SW480 (cell line): ENCODE measurements at regions not wholly inside any gene's neighbourhood (a gene's known extent, or its start where the extent isn't known, plus 50 kb on each side); places are given as distances from the start of the nearest gene placed in this dataset.

ENCODE experiments used
- DNase-seq: peaks from one replicate; pipeline ENCODE4 v3.0.0-alpha.2; 2016; ENCODE audit warnings: low spot score

DNA sequence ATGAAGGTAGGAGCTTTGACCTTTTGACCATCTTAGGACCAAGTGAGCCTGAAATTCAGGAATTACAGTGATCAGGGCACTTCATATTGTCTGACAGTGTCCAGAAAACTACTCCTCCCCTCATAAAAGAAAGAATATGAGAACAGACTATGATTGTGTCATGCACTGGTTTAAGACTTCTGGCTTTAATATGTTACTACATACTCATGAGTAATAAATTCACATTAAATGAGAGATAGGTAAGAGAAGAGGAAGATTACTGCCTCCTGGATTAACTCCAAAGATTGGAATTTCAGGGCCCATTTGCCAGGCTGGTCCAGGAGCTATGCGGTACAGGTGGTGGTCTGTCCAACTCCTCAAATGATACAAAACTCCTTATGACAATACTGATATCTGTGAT lies 213.5 kb upstream of the ADRA1B start:
- no peak for DNase-seq

DNA sequence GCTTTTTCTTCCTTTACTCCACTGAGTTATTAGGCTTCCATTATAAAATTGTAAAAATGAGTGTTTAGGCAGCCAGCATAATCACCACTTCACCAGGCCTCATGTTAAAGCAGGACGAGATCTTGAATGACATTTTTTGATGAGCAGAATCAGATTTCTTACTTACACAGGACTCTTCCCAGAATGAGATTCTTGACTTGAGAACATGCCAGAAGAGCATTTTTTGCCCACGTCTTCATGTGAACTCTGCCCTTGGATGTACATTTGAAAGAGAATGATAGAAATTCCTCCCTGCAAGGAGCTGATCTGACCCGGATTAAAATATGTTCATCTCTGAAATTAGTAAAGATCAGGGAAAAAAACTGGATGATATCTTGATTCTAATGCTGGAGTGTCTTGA lies 212.1 kb upstream of the ADRA1B start:
- no peak for DNase-seq

DNA sequence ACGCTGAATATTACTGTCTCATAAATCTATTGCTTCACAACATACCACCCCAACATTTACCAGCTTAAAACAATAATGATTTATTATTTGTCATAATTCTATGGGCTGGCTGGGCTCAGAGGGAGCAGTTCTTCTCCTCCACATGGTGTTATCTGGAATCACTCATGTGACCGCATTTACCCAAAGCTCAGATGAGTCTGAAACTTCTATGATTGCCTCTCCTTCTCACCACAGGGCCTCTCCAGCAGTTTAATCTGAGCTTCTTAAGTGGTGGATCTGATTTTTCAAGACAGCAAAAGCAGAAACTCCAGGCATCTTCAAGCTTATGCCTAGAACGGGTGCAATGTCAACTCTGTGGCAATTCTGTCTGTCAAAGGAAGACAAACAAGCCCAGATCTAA lies 210.3 kb upstream of the ADRA1B start:
- DNase-seq, result no peak

DNA sequence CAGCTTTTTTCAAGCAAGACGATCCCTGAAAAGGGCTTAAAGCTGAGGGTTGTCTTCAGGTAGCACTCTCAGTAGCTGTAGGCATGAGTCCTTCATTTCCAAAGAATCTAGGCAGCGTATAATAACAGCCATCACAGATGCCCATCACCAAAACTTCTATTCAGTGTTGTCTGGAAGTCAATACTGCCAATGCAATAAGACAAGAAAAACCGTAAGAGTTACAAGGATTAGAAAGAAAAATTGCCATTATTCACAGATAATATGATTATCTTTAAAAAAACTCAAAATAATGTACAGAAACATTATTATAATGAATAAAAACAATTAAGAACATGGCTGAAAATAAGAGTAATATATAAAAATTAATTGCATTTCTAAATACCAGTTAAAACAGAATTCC lies 208.2 kb upstream of the ADRA1B start:
- no peak for DNase-seq

DNA sequence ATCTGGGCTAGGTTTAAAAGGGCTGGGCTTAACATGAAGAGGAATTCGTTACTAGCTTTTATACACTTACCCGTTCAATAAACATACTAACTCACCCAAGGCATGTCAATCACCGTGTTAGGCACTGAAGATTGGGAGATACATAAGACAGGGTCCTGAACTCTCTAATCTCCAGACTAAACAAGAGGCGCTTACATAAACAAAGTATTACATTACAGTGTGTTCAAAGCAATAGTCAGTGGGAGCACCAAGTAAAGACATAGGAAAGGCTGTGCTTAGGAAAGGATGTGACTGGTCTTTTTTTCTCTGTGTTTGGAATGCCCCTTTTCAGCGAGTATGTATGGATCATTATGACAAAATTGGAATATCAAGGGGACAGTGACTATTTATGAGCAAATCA lies 203.6 kb upstream of the ADRA1B start:
- no peak for DNase-seq

DNA sequence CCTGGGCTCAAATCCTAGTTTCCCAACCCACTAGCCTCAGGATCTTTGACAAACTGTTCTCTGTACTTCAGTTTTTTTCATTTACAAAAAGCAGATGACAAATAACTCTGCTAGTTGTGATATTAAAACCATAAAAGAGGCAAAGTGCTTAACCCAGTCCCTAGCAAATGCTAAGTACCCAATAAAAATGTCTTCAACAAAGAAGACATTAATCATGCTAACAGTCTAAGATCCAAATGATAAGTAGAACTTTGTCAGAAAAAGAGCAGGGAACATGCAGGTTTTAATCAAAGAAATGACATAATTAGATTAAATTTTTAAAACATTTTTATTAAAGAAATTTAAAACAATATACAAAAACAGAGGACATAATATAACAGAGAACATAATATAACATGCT lies 203.0 kb upstream of the ADRA1B start:
- no peak for DNase-seq

DNA sequence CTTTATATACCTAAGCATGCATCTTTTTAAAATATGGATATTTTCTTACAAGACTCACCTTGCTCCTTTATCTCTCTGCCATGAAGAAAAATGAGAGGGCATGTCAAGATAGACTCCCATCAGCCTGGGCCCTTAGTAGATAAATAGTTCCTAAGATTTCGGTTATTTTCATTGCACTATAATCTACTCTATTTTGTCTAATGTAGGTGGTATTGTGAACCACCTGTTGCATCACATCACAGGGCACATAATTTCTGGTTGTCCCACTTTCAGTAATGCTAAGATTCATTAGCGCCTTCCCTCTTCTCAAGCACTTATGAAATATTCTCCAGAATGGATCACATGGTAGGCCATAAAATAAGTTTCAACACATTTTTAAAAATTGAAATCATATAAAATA lies 202.5 kb upstream of the ADRA1B start:
- DNase-seq, result no peak

DNA sequence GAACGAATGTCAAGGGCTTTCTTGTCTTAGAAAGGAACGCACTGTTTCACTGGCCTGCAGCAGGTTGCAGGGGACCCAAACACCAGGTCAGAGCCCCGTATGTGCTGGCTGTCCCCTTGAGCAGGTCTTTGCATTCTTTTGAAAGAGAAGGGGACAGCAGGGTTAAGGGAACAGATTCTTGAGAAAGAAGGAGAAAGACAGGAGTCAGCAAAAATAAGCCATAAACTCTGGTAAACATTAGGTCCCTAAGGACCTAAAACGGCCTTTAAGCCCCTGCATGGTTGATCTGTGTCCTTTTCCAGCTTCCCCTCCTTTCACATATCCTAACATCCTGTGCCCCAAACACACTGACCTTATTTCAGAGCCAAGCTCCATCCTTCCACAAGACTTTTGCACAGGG lies 190.8 kb upstream of the ADRA1B start:
- no peak for DNase-seq

DNA sequence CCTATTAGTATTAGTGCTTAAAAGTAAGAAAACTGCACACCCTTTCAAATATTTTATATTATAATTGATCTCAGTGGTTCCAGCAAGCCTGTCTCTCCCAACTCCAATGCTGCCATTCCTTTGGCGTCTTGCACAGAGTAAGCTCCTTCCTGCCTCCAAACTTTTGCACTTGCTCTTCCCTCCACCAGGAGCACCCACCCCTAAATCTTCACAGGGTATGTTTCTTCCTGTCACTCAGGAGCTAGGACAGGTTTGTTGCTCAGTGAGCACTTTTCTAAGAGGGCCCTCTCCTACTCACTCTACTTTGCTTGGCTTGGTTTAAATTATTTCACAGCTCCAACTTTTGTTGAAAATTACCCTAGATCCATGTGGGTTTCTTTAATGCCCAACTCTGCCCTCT lies 189.1 kb upstream of the ADRA1B start:
- DNase-seq, result no peak

DNA sequence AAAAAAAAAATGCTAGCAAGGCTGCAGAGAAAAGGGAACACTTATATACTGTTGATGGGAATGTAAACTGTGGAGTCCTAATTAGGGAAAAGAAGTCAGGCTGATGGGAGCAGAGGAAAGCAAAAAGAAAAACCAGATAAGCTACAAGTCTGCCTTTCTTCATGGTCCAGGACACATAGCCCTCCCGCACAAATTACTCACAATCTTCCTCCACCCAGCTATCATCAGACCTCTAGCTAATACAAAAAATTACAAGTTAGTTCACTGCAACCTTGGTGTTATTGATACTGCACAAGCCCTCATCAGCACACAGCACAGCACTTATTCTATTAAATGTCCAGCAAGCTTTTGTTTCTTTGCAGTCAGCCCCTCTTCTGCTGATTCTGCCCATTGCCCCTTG lies 186.0 kb upstream of the ADRA1B start:
- no peak for DNase-seq

DNA sequence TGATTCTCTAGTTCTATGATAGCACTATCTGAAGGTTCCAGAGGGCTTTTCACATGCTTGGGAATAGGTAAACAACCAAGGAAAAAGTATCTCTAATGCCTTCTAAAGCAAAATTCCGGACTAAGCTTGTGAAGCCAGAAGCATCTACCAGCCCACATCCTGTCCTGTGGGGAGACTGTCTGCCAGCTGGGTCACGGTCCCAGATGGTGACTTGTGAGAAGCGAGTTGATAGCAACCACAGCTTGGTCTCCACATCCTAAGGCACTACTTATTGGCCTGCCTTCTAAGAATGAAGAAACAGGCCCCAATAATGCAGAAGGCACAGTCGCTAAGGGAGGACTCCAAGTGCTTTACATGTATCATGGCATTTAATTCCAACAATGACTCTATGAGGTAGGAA lies 184.1 kb upstream of the ADRA1B start:
- DNase-seq, result no peak

DNA sequence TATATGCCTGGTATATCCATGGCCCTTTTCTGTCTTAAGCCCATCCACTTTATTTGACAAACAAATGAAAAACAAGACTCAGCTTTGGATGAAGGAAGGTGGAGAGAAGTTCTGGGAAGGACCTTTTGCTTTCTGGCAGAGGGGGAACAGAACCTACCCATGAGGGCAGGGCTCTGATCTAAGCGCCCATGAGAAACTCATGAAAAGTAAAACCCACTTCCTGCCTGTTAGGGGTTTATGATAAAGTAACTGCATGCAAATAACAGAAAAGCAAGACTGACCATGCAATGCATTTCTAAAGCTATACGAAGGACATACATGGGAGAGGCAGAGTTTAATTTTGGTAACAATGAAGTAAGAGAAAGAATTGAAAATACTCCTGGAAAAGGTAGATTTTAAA lies 181.9 kb upstream of the ADRA1B start:
- DNase-seq, result no peak

DNA sequence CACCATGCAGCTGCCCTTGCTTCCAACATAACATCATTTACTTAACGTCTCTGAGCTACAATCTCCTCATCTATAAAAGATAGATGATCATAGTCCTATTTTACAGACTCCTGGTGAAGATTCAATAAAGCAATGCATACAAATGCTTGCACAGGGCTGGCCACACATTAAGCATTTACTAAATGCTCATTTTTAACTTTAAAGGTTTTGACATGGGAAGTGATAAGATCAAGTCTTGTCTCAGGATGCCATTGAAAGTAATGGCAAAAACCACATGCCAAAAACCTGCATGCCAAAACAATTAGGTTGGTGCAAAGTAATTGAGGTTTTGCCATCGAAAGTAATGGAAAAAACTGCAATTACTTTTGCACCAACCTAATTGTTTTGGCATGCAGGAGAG lies 181.2 kb upstream of the ADRA1B start:
- DNase-seq, result no peak

DNA sequence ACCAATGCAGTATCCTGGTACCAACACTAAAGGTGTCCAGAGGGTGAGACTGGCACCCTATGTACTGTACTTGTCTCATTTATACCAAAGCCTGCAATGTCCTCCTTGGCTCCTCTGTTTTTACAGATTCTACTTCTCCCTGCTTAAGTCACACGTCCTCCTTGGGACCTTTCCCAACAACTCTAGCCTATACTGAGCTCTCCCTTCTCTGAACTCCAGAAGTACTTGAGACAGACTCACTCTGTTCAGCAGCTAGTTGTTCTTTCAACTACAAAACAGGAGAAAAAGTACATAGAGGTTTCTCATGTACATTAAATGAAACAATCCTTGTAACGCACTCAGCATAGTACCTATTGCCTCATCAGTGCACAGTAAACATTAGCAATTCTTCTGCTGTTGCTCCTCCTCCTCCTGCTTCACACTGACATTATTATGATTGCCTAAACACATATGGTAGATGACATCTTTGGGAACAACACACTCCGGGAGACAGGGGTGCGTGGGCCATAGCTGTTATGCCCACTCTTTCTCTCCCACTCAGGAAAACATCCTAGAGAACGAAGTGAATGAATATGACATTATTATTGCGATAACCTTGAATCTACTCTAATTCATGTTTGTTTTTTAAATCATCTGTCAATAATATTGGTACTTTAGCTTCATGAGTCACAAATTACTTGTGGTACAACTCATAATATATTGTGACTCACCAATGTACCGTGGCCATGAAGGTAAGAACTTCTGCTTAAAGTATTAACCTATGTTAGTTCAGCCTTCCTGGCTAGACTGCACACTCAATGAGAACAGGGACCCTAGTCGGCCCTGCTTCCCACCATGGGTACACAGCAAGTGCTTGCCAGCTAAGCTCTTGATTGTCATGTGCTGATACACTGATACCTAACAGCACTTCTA lies 180.3 kb upstream of the ADRA1B start:
- DNase-seq, result peak; percentile 24

DNA sequence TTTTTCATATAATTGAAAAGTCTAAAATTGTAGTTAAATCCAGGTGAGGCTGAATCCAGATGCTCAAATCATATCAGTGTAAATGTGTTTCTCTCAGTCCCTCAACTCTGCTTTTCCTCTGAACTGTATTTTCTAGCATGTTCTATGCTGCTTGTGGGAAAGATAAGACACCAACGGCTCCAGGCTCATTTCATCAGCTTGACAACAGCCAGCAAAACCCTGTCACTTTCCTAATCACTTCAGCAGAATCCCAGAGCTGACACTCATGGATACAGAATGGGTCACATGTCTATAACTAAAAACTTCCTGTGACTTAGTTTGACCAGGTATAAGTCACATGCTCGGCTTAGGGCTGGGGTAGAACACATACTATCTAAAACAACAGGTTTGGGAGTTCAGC lies 179.4 kb upstream of the ADRA1B start:
- no peak for DNase-seq

DNA sequence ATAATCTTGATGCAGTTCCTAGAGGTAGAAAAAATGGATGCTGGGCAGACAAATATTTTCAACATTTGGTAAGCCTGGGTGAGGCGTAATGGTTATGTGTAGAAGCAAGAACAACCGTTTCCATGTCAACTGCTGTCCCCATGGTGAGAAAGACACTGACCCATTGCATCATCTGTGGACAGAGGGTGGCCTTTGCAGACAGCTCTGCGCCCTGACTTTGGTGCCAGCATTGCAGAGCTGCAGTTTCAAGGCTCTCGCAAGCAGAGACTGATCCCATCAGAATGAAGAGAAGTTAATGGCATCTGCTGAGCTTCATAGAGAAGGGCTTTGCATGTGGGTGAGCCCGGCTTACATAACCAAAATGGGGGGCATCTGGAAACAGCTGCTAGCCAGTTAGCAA lies 179.0 kb upstream of the ADRA1B start:
- no peak for DNase-seq

DNA sequence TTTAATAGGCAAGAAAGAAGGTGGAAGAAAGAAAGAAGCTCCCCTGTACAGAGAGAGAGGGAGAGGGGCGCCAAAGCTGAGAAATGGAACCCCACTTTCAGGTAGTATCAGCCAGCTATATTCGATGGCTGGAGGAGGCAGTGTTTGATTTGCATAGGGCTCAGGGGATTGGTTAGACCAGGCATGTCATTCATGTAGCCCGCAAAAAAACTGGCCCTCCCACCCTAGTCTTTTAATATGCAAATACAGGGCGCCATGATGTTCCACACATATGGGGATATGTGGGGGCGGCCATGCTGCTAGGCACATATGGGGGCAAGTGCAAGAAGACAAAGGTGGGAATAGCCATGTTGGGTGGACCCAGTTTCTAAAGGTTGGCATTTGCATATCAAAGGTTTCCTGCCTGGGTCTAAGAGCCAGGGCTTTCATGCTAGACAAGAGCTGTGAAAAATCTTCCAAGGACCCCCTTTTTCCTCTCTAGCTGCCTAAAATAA lies 174.4 kb upstream of the ADRA1B start:
- no peak for DNase-seq

DNA sequence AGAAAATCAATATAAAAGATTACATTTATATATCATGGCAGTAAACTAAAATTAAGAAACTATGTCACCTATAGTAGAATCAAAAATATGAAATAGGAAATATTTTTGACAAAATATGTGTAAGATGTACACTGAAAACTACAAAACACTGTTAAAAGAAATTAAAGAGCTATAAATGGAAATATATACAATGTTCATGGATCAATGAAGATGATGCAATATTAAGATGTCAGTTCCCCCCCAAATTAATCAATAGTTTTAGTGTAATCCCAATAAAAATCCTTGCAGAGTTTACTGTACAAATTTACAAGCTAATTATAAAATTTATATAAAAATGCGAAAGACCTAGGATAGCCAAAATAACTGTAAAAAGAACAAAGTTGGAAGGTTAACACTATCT lies 173.0 kb upstream of the ADRA1B start:
- no peak for DNase-seq

DNA sequence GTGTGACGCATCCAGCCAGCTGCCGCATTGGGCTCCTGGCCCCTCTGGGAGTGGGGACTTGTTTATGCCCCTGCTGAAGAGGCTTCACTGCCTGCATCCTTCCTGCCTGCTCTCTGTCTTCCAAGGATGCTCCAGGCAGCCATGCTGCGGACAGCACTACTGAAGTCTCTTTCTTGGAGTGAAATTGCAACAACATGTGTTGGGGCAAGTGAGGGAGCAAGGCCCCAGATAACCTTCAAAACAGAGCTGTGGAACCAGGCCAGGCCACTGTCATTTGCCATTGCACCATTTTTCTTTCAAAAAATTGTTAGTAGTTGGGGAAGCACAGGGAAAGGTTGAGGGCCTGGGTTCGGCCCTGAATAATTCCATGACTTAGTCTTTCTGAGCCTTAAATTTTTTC lies 169.6 kb upstream of the ADRA1B start:
- DNase-seq, result no peak

DNA sequence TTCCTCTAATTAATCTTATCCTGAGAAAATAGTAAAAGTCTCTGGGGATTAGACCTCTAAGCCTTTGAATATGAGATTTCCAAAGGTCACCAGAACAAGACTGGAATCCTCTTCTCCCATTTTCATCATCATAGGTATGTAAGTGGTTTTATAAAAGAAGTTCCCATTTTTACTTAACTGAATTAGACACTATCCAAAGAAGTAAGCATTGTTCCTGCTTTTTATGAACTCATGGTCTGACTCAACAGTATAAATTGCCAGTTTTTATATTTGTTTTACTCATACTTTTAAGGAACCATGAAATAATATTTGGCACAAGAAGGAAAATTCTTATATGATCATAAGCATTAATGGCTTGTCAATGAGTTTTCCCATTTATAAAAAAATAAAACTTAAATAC lies 167.1 kb upstream of the ADRA1B start:
- DNase-seq, result no peak

DNA sequence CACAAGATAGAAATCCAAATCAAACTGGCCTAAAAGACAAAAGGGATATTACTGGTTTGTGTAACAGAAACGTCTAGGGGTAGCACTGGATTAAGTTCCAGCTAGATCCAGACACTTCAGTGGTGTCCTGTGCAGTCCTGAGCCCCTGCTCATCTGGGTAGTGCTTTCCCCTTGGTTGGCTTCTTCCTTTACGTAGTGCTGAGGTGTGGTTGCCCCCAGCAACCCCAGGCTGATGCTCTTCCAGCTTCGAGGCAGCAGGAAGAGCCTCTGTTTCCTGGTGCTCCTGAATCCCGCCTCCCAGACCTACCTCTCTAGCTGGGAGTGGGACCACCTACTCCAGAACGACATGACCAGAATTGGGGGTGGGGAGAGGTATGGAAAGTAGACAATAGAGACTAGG lies 166.1 kb upstream of the ADRA1B start:
- DNase-seq, result no peak

DNA sequence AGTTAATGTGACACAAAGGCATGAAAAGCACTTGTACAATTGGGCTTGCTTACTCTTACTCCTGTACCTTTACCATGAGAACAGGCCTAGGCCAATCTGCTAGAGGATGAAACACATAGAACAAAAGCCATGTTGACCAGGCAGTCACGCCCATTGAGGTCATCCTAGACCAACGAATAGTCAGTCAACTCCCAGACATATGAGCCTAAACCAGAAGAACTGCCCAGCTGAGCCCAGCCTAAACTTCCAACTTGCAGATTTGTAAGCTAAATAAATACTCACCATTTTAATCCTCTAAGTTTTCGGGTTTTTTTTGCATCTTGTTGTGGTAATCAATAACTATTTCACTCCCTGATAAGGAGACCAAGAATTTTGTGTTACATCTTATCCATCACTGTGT lies 164.8 kb upstream of the ADRA1B start:
- DNase-seq, result no peak

DNA sequence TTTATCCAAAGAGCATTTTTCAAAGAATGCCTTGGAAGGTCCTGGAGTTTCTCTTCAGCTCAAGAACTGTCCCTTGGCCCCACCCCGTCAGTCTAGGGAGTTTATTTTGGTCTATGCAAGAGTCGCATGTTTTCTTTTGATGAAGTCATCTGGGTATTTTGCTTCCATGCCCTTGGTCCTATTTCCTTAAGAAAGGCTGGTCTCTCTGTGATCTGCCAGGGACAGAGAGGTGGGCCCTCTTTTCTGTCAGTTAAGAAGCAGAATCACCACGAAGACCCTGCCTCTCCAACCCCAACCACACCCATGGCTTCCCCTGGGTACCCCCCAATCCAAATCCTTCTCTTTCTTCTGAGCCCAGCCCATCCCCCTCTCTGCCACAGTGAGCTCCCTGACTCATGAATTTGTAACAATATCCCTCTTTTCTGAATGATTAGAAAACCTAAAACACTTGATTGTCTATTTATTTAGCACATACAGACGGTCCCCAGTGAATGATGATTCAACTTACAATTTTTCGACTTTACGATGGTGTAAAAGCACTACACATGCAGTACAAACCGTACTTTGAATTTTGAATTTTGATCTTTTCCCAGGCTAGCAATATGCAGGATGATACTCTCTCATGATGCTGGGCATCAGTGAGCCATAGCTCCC lies 163.5 kb upstream of the ADRA1B start:
- DNase-seq, result no peak

DNA sequence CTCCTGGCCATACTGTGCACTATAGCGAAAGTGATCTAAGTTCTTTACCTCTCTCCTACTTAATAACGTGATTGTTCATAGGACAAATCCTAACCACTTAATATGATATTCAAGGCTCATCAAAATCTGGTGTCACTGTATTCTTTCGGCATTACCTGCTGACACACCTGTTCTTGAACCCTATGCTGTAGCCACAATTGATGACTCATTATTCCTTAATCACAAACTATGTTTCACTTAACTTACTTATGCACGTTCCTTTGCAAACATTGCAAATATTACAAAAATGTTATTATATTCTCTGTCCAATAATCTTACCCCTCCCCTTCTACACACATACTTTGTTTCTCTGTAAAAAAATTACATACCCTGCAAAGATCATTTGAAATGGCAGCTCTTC lies 158.1 kb upstream of the ADRA1B start:
- no peak for DNase-seq
